Neural progenitor cell (in vitro differentiated cells): ENCODE measurements at regions not wholly inside any gene's neighbourhood (a gene's known extent, or its start where the extent isn't known, plus 50 kb on each side); places are given as distances from the start of the nearest gene placed in this dataset.

Experiments
- EZH2 ChIP-seq: fragments of 200-600 bp; sonication (generic); IDR thresholded peaks from 2 replicates; pipeline ENCODE4 v1.6.1; 2017; ENCODE audit warnings: antibody characterized with exemption, mild to moderate bottlenecking, moderate library complexity
- EZH2phosphoT487 ChIP-seq: fragments of 200-600 bp; sonication (generic); IDR thresholded peaks from 2 replicates; pipeline ENCODE4 v1.6.1; 2017; ENCODE audit warnings: antibody characterized with exemption
- TF ChIP-seq, protein P1 (sequence below): fragments of 200-600 bp; sonication (generic); IDR thresholded peaks from 2 replicates; pipeline ENCODE4 v1.5.1; 2017; ENCODE audit warnings: antibody characterized with exemption, mild to moderate bottlenecking

DNA sequence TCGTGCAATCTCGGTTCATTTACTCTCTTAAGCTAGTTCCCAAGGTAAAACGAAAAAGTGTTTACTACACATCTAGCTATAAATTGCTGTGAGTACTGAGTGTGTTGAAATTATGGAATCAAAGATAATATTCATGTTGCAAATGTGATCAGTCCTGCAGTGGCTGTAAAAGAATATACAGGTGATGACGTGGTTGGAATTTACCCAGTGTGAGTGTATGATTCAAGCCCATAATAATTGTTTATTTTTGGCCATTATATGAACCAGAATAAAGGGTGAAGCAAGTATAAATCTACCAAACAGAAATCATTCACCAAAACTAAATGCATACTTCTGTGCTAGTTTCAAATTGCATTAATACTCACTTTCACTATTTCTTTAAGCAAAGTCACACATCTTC is 1363.6 kb upstream of the CHAC2 start:
- TF ChIP-seq EZH2, result no peak
- TF ChIP-seq, protein P1, sequence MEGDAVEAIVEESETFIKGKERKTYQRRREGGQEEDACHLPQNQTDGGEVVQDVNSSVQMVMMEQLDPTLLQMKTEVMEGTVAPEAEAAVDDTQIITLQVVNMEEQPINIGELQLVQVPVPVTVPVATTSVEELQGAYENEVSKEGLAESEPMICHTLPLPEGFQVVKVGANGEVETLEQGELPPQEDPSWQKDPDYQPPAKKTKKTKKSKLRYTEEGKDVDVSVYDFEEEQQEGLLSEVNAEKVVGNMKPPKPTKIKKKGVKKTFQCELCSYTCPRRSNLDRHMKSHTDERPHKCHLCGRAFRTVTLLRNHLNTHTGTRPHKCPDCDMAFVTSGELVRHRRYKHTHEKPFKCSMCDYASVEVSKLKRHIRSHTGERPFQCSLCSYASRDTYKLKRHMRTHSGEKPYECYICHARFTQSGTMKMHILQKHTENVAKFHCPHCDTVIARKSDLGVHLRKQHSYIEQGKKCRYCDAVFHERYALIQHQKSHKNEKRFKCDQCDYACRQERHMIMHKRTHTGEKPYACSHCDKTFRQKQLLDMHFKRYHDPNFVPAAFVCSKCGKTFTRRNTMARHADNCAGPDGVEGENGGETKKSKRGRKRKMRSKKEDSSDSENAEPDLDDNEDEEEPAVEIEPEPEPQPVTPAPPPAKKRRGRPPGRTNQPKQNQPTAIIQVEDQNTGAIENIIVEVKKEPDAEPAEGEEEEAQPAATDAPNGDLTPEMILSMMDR, result no peak
- no peak for TF ChIP-seq EZH2phosphoT487
